Neuronal stem cell (in vitro differentiated cells): ENCODE measurements at regions not wholly inside any gene's neighbourhood (a gene's known extent, or its start where the extent isn't known, plus 50 kb on each side); places are given as distances from the start of the nearest gene placed in this dataset.

Experiments
- DNase-seq: peaks from one replicate; pipeline ENCODE4 v3.0.0-alpha.2; 2013; ENCODE audit warnings: low spot score
- H2AFZ ChIP-seq: one replicate; pipeline ENCODE4 v1.6.1; 2013; ENCODE audit warnings: mild to moderate bottlenecking, low read length, inconsistent platforms
- H2AK5ac ChIP-seq: 2 replicates; pipeline ENCODE4 v1.6.1; 2013; ENCODE audit warnings: low read depth, mild to moderate bottlenecking, inconsistent platforms, low read length, moderate library complexity, mixed read lengths
- H2BK120ac ChIP-seq: 2 replicates; pipeline ENCODE4 v1.6.1; 2013; ENCODE audit warnings: low read depth, mild to moderate bottlenecking, inconsistent platforms, low read length, moderate library complexity, mixed read lengths
- H2BK12ac ChIP-seq: one replicate; pipeline ENCODE4 v1.6.1; 2013; ENCODE audit warnings: low read length, inconsistent platforms
- H2BK15ac ChIP-seq: 2 replicates; pipeline ENCODE4 v1.6.1; 2013; ENCODE audit warnings: mild to moderate bottlenecking, low read length, inconsistent platforms, mixed read lengths
- H2BK5ac ChIP-seq: one replicate; pipeline ENCODE4 v1.6.1; 2013; ENCODE audit warnings: inconsistent platforms, mild to moderate bottlenecking, low read length, moderate library complexity
- H3K14ac ChIP-seq: one replicate; pipeline ENCODE4 v1.6.1; 2013; ENCODE audit warnings: low read length, inconsistent platforms
- H3K18ac ChIP-seq: 2 replicates; pipeline ENCODE4 v1.6.1; 2013; ENCODE audit warnings: low read length, inconsistent platforms
- H3K23ac ChIP-seq: 2 replicates; pipeline ENCODE4 v1.6.1; 2013; ENCODE audit warnings: low read depth, mild to moderate bottlenecking, mixed read lengths, low read length, inconsistent platforms; ENCODE audit not compliant: poor library complexity
- H3K27ac ChIP-seq: replicated peaks from 3 replicates; pipeline ENCODE4 v1.5.1; 2013; ENCODE audit warnings: low read length, inconsistent platforms
- H3K27me3 ChIP-seq, 3 experiments: 2 replicates each; pipeline ENCODE4 v1.6.1; 2013; ENCODE audit warnings: low read length in 3 of 3, mild to moderate bottlenecking in 2 of 3, inconsistent platforms in 1 of 3, low read depth in 1 of 3, mixed read lengths in 1 of 3, moderate library complexity in 1 of 3; ENCODE audit not compliant: control insufficient read depth in 3 of 3, insufficient read depth in 3 of 3
- H3K36me3 ChIP-seq, 2 donors: replicated peaks in 1 of 2; 2 replicates each; pipeline ENCODE4 v1.6.1; 2013; ENCODE audit warnings: low read length in 2 of 2; ENCODE audit not compliant: control insufficient read depth in 2 of 2, insufficient read depth in 2 of 2
- H3K4ac ChIP-seq: 2 replicates; pipeline ENCODE4 v1.6.1; 2013; ENCODE audit warnings: inconsistent platforms, mild to moderate bottlenecking, low read length, moderate library complexity
- H3K4me1 ChIP-seq, 2 donors: 1 replicate in 1 of 2; 2 replicates in 1 of 2; pipeline ENCODE4 v1.6.1; 2013; ENCODE audit warnings: low read length in 2 of 2, low read depth in 1 of 2; ENCODE audit not compliant: control insufficient read depth in 2 of 2, insufficient read depth in 1 of 2
- H3K4me2 ChIP-seq: one replicate; pipeline ENCODE4 v1.6.1; 2013; ENCODE audit warnings: mild to moderate bottlenecking, low read length, inconsistent platforms; ENCODE audit not compliant: insufficient read depth, poor library complexity, severe bottlenecking
- H3K4me3 ChIP-seq, 2 donors: 2 replicates each; pipeline ENCODE4 v1.5.1; 2013; ENCODE audit warnings: low read length in 2 of 2, mild to moderate bottlenecking in 2 of 2, inconsistent platforms in 1 of 2, moderate library complexity in 1 of 2
- H3K79me1 ChIP-seq: one replicate; pipeline ENCODE4 v1.6.1; 2013; ENCODE audit warnings: low read depth, mild to moderate bottlenecking, inconsistent platforms, low read length, moderate library complexity
- H3K9ac ChIP-seq: one replicate; pipeline ENCODE4 v1.6.1; 2013; ENCODE audit warnings: mild to moderate bottlenecking, low read depth, low read length, inconsistent platforms; ENCODE audit not compliant: poor library complexity
- H3K9me3 ChIP-seq, 2 donors: replicated peaks in 1 of 2; 2 replicates each; pipeline versions ENCODE3 to v1.6.1; 2013; ENCODE audit warnings: low read length in 2 of 2, mild to moderate bottlenecking in 2 of 2, inconsistent platforms in 1 of 2, low read depth in 1 of 2, mixed read lengths in 1 of 2, moderate library complexity in 1 of 2; ENCODE audit not compliant: control insufficient read depth in 2 of 2, insufficient read depth in 1 of 2
- H4K8ac ChIP-seq: one replicate; pipeline ENCODE4 v1.6.1; 2013; ENCODE audit warnings: low read depth, mild to moderate bottlenecking, inconsistent platforms, low read length, moderate library complexity
- H4K91ac ChIP-seq: one replicate; pipeline ENCODE4 v1.6.1; 2013; ENCODE audit warnings: low read length, low read depth, mild to moderate bottlenecking, inconsistent platforms; ENCODE audit not compliant: poor library complexity
- WGBS, 2 donors: extraction: QIAGEN DNeasy Blood & Tissue Kit; methylation state at CpG; one replicate each; pipeline ENCODE4 v1.1.7; 2013; ENCODE audit warnings: missing lambda C conversion rate in 2 of 2, mixed read lengths in 1 of 2; ENCODE audit not compliant: insufficient read length in 2 of 2, insufficient replicate concordance in 1 of 2; ENCODE audit errors: extremely low coverage in 2 of 2; 5-methylcytosine and 5-hydroxymethylcytosine counted together

GRCh38 chr12:92596383-92596782 lies 106.4 kb upstream of the PLEKHG7 start:
- no CpG with 5 or more reads among the region's 7 CpGs for WGBS, 2 donors
- no peak overlapping the region for H3K4ac ChIP-seq
- H3K4me1 ChIP-seq: peaks cover 2% of the 10 kb centered on the region in 2 donors
- H3K36me3 ChIP-seq: no peaks in the 10 kb centered on the region
- H3K27ac ChIP-seq: no peak overlapping the region
- H3K23ac ChIP-seq: no peak overlapping the region
- H3K4me3 ChIP-seq: no peak overlapping the region
- DNase-seq: no peak
- peaks cover 2 to 26% of the 10 kb centered on the region in 2 donors for H3K9me3 ChIP-seq
- no peak overlapping the region for H4K91ac ChIP-seq
- H3K18ac ChIP-seq: no peak overlapping the region
- H2BK15ac ChIP-seq: no peak overlapping the region
- H3K9ac ChIP-seq: no peak overlapping the region
- H3K27me3 ChIP-seq: no peaks in the 10 kb centered on the region
- no peak overlapping the region for H2BK5ac ChIP-seq
- no peak overlapping the region for H2AK5ac ChIP-seq
- no peak overlapping the region for H3K14ac ChIP-seq
- H4K8ac ChIP-seq: no peak overlapping the region
- H3K79me1 ChIP-seq: no peaks in the 10 kb centered on the region
- H2BK120ac ChIP-seq: no peak overlapping the region
- H3K4me2 ChIP-seq: no peak overlapping the region
- H2AFZ ChIP-seq: no peak overlapping the region
- H2BK12ac ChIP-seq: no peak overlapping the region

DNA sequence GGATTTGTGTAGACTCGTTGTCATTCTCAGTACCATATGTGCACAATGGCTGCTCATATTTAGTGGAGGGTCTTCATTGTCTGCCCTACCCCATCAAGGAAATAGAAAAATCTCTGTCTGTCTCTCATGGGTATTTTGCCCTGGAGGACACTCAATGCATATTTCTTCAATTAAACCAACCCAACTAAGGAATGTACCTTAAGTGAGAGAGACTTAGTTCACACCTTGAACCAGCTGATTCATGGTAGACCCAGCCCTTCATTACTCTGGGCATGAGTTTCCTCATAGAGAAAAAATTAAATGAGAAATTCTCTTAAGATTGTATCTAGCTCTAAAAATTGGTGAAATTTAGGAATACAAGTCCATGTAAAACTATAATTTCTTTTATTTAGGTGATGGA lies 107.1 kb upstream of the PLEKHG7 start:
- H3K14ac ChIP-seq: no peak overlapping the region
- no peak overlapping the region for H2BK5ac ChIP-seq
- peaks cover 2% of the 10 kb centered on the region in 2 donors for H3K4me1 ChIP-seq
- no peak overlapping the region for H3K4me2 ChIP-seq
- H2BK15ac ChIP-seq: no peak overlapping the region
- no peaks in the 10 kb centered on the region for H3K27me3 ChIP-seq
- WGBS, 2 donors: no CpG with 5 or more reads among the region's 1 CpG
- no peak overlapping the region for H3K4me3 ChIP-seq
- H3K9me3 ChIP-seq: peaks cover 2 to 23% of the 10 kb centered on the region in 2 donors
- no peak overlapping the region for H3K4ac ChIP-seq
- no peak for DNase-seq
- H2BK120ac ChIP-seq: no peak overlapping the region
- H4K8ac ChIP-seq: no peak overlapping the region
- no peaks in the 10 kb centered on the region for H3K79me1 ChIP-seq
- H2BK12ac ChIP-seq: no peak overlapping the region
- no peak overlapping the region for H3K9ac ChIP-seq
- H3K18ac ChIP-seq: no peak overlapping the region
- H4K91ac ChIP-seq: no peak overlapping the region
- no peak overlapping the region for H3K23ac ChIP-seq
- H2AK5ac ChIP-seq: no peak overlapping the region
- H3K36me3 ChIP-seq: no peaks in the 10 kb centered on the region
- no peak overlapping the region for H3K27ac ChIP-seq
- no peak overlapping the region for H2AFZ ChIP-seq

- Histone ChIP-seq H3K9ac (no peak overlapping the region), H3K9me3 (peaks cover 0 to 10% of the 10 kb centered on the region in 2 donors), H2BK12ac (no peak overlapping the region), H3K27me3 (no peaks in the 10 kb centered on the region), H4K8ac (no peak overlapping the region), H3K4me2 (no peak overlapping the region), H3K27ac (no peak overlapping the region), H2BK15ac (no peak overlapping the region), H3K4ac (no peak overlapping the region), H4K91ac (no peak overlapping the region), H3K23ac (no peak overlapping the region), H2AFZ (peak overlapping the region; percentile 8), H3K14ac (no peak overlapping the region), H3K4me1 (peaks cover 2% of the 10 kb centered on the region in 2 donors), H2AK5ac (no peak overlapping the region), H3K36me3 (no peaks in the 10 kb centered on the region), H2BK120ac (no peak overlapping the region), H3K79me1 (no peaks in the 10 kb centered on the region), H3K4me3 (no peak overlapping the region), H3K18ac (no peak overlapping the region), H2BK5ac (no peak overlapping the region)
- no peak for DNase-seq
- WGBS, 2 donors: no CpG with 5 or more reads among the region's 8 CpGs
These were observed 108.9 kb upstream of the PLEKHG7 start for GRCh38 chr12:92593734-92594402.

- Histone ChIP-seq H2BK15ac (no peak overlapping the region), H3K9ac (no peak overlapping the region), H3K23ac (no peak overlapping the region), H3K4ac (no peak overlapping the region), H2BK5ac (no peak overlapping the region), H3K4me3 (no peak overlapping the region), H3K18ac (no peak overlapping the region), H4K8ac (no peak overlapping the region), H2AFZ (no peak overlapping the region), H3K9me3 (peaks cover 5 to 15% of the 10 kb centered on the region in 2 donors), H3K14ac (no peak overlapping the region), H3K79me1 (no peaks in the 10 kb centered on the region), H2BK12ac (no peak overlapping the region), H3K36me3 (no peaks in the 10 kb centered on the region), H2BK120ac (no peak overlapping the region), H3K4me1 (peaks cover 0 to 19% of the 10 kb centered on the region in 2 donors), H4K91ac (no peak overlapping the region), H3K27ac (no peak overlapping the region), H3K4me2 (no peak overlapping the region), H2AK5ac (no peak overlapping the region), H3K27me3 (no peaks in the 10 kb centered on the region)
- DNase-seq: no peak
- no CpG with 5 or more reads among the region's 1 CpG for whole genome bisulfite sequencing, 2 donors
These were observed 117.6 kb upstream of the PLEKHG7 start for GRCh38 chr12:92585115-92585727.
